LNCAP (cell line): ENCODE measurements at regions not wholly inside any gene's neighbourhood (a gene's known extent, or its start where the extent isn't known, plus 50 kb on each side); places are given as distances from the start of the nearest gene placed in this dataset.

Experiments used
- CTCF ChIP-seq: fragments of 450-650 bp; IDR thresholded peaks from 2 replicates; pipeline ENCODE4 v1.5.1; 2017; ENCODE audit warnings: mild to moderate bottlenecking

GRCh38 chr13:91200486-91200885, 147.0 kb upstream of the MIR17HG start:
- no peak for TF ChIP-seq CTCF

GRCh38 chr13:91203430-91203829, 144.1 kb upstream of the MIR17HG start:
- TF ChIP-seq CTCF = no peak

- TF ChIP-seq CTCF = no peak
Measured at GRCh38 chr13:91207261-91207660, 140.2 kb upstream of the MIR17HG start.

- no peak for TF ChIP-seq CTCF
Measured at GRCh38 chr13:91211510-91211909, 136.0 kb upstream of the MIR17HG start.

GRCh38 chr13:91212231-91212630, 135.3 kb upstream of the MIR17HG start:
- TF ChIP-seq CTCF = no peak

- no peak for TF ChIP-seq CTCF
Measured at GRCh38 chr13:91214031-91214430, 133.5 kb upstream of the MIR17HG start.

GRCh38 chr13:91216928-91217700, 130.4 kb upstream of the MIR17HG start:
- no peak for TF ChIP-seq CTCF

- TF ChIP-seq CTCF = no peak
Measured at GRCh38 chr13:91219201-91219600, 128.3 kb upstream of the MIR17HG start.
